ENCODE measurements at regions not wholly inside any gene's neighbourhood (a gene's known extent, or its start where the extent isn't known, plus 50 kb on each side); places are given as distances from the start of the nearest gene placed in this dataset.

- intact Hi-C loops (cut with micrococcal nuclease): no loop called here
- H3K27me3 Mint-ChIP-seq (ENCODE audit: low read depth in 3 of 3): no peaks in the 10 kb centered on the region
Observed at GRCh38 chr10:61064356-61064755, 120.4 kb upstream of the RHOBTB1 start.

GRCh38 chr10:61063901-61064300 lies 119.9 kb upstream of the RHOBTB1 start:
- H3K4me1 Mint-ChIP-seq: no peaks in the 10 kb centered on the region
- Histone ChIP-seq H3K79me2 (ENCODE audit: insufficient read depth, low read length) (no peaks in the 10 kb centered on the region), H3K4me1 (ENCODE audit: control insufficient read depth in 1 of 2, insufficient read depth in 2 of 2, low read length in 2 of 2) (no peaks in the 10 kb centered on the region), H3K4me2 (replicated peaks; ENCODE audit: extremely low read depth, low read length, poor library complexity, severe bottlenecking) (no peak overlapping the region), H2AFZ (ENCODE audit: insufficient read depth, low read depth, low read length, poor library complexity, severe bottlenecking) (no peak overlapping the region), H3K36me3 (replicated peaks in 1 of 2; ENCODE audit: control insufficient read depth in 1 of 2, insufficient read depth in 2 of 2, low read length in 2 of 2) (no peaks in the 10 kb centered on the region), H3K27ac (ENCODE audit: low read depth in 1 of 2, low read length in 2 of 2) (no peak overlapping the region), H4K20me1 (ENCODE audit: insufficient read depth, low read length) (no peaks in the 10 kb centered on the region), H3K9me3 (replicated peaks in 1 of 2; ENCODE audit: control insufficient read depth in 1 of 2, insufficient read depth in 1 of 2, low read length in 2 of 2) (no peaks in the 10 kb centered on the region), H3K27me3 (ENCODE audit: control insufficient read depth in 2 of 2, insufficient read depth in 2 of 2, low read length in 2 of 2) (no peaks in the 10 kb centered on the region), H3K4me3 (replicated peaks in 1 of 3; ENCODE audit: low read depth in 2 of 3, low read length in 3 of 3) (no peak overlapping the region), H3K9ac (ENCODE audit: insufficient read depth, low read length, poor library complexity, severe bottlenecking) (no peak overlapping the region)
- peaks cover 0 to 3% (median 0%) of the 10 kb centered on the region in 7 donors for H3K9me3 Mint-ChIP-seq
- H3K4me3 Mint-ChIP-seq: no peak overlapping the region
- WGBS (ENCODE audit: insufficient coverage): 83% methylated on average over 1 of the region's 1 CpG
- no peak overlapping the region for H3K27ac Mint-ChIP-seq
- intact Hi-C loops (cut with micrococcal nuclease): no loop called here
- H3K27me3 Mint-ChIP-seq (ENCODE audit: low read depth in 3 of 3): no peaks in the 10 kb centered on the region
- no peak for DNase-seq
- TF ChIP-seq CTCF (IDR thresholded peaks at IDR 0.05): no peak
- no peaks in the 10 kb centered on the region for H3K36me3 Mint-ChIP-seq

More at GRCh38 chr10:61064356-61064755, 120.4 kb upstream of the RHOBTB1 start:
- peaks cover 0 to 3% (median 0%) of the 10 kb centered on the region in 7 donors for H3K9me3 Mint-ChIP-seq
- no peaks in the 10 kb centered on the region for H3K36me3 ChIP-seq (replicated peaks in 1 of 2; ENCODE audit: control insufficient read depth in 1 of 2, insufficient read depth in 2 of 2, low read length in 2 of 2)
- H3K27ac Mint-ChIP-seq: no peak overlapping the region
- H3K27me3 ChIP-seq (ENCODE audit: control insufficient read depth in 2 of 2, insufficient read depth in 2 of 2, low read length in 2 of 2): no peaks in the 10 kb centered on the region
- H4K20me1 ChIP-seq (ENCODE audit: insufficient read depth, low read length): no peaks in the 10 kb centered on the region
- no peak for DNase-seq
- H3K9ac ChIP-seq (ENCODE audit: insufficient read depth, low read length, poor library complexity, severe bottlenecking): no peak overlapping the region
- H3K9me3 ChIP-seq (replicated peaks in 1 of 2; ENCODE audit: control insufficient read depth in 1 of 2, insufficient read depth in 1 of 2, low read length in 2 of 2): no peaks in the 10 kb centered on the region
- H2AFZ ChIP-seq (ENCODE audit: insufficient read depth, low read depth, low read length, poor library complexity, severe bottlenecking): no peak overlapping the region
- no CpG with 5 or more reads among the region's 4 CpGs for WGBS (ENCODE audit: insufficient coverage)
- no peaks in the 10 kb centered on the region for H3K4me1 ChIP-seq (ENCODE audit: control insufficient read depth in 1 of 2, insufficient read depth in 2 of 2, low read length in 2 of 2)
- no peaks in the 10 kb centered on the region for H3K4me1 Mint-ChIP-seq
- H3K36me3 Mint-ChIP-seq: no peaks in the 10 kb centered on the region
- H3K79me2 ChIP-seq (ENCODE audit: insufficient read depth, low read length): no peaks in the 10 kb centered on the region
- H3K4me3 ChIP-seq (replicated peaks in 1 of 3; ENCODE audit: low read depth in 2 of 3, low read length in 3 of 3): no peak overlapping the region
- no peak overlapping the region for H3K4me2 ChIP-seq (replicated peaks; ENCODE audit: extremely low read depth, low read length, poor library complexity, severe bottlenecking)
- H3K27ac ChIP-seq (ENCODE audit: low read depth in 1 of 2, low read length in 2 of 2): no peak overlapping the region
- H3K4me3 Mint-ChIP-seq: no peak overlapping the region
- TF ChIP-seq CTCF (IDR thresholded peaks at IDR 0.05): no peak

Data from CD14-positive monocyte (primary cell).